ENCODE measurements at regions not wholly inside any gene's neighbourhood (a gene's known extent, or its start where the extent isn't known, plus 50 kb on each side); places are given as distances from the start of the nearest gene placed in this dataset.

- H3K9me3 ChIP-seq (ENCODE audit: control insufficient read depth, insufficient read depth, low read length) = no peaks in the 10 kb centered on the region
- no peaks in the 10 kb centered on the region for H3K36me3 ChIP-seq (ENCODE audit: control insufficient read depth, insufficient read depth, low read length)
- H3K4me3 ChIP-seq (ENCODE audit: low read depth, low read length) = no peak overlapping the region
- DNase-seq (ENCODE audit: low read depth in 4 of 6, low spot score in 6 of 6) = peak in 1 of 6 donors; percentile 26
- WGBS (ENCODE audit: insufficient coverage) = 100% methylated on average over 2 of the region's 5 CpGs
- no peaks in the 10 kb centered on the region for H3K27me3 ChIP-seq (ENCODE audit: control insufficient read depth, insufficient read depth, low read length)
- H3K4me1 ChIP-seq (ENCODE audit: control insufficient read depth, insufficient read depth, low read length) = no peaks in the 10 kb centered on the region
- H3K27ac ChIP-seq (ENCODE audit: low read depth, low read length) = no peak overlapping the region
Observed at GRCh38 chr20:48070991-48071652, 285.8 kb upstream of the SULF2 start.

GRCh38 chr20:48069596-48069995, 284.3 kb upstream of the SULF2 start:
- Histone ChIP-seq H3K27me3 (ENCODE audit: control insufficient read depth, insufficient read depth, low read length) (no peaks in the 10 kb centered on the region), H3K9me3 (ENCODE audit: control insufficient read depth, insufficient read depth, low read length) (no peaks in the 10 kb centered on the region), H3K36me3 (ENCODE audit: control insufficient read depth, insufficient read depth, low read length) (no peaks in the 10 kb centered on the region), H3K4me1 (ENCODE audit: control insufficient read depth, insufficient read depth, low read length) (no peaks in the 10 kb centered on the region), H3K4me3 (ENCODE audit: low read depth, low read length) (no peak overlapping the region), H3K27ac (ENCODE audit: low read depth, low read length) (no peak overlapping the region)
- DNase-seq (ENCODE audit: low read depth in 4 of 6, low spot score in 6 of 6) = no peak
- WGBS (ENCODE audit: insufficient coverage) = 59% methylated on average over 3 of the region's 3 CpGs

- H3K27ac ChIP-seq (ENCODE audit: low read depth, low read length) = no peak overlapping the region
- WGBS (ENCODE audit: insufficient coverage) = 100% methylated on average over 3 of the region's 3 CpGs
- no peak overlapping the region for H3K4me3 ChIP-seq (ENCODE audit: low read depth, low read length)
- H3K4me1 ChIP-seq (ENCODE audit: control insufficient read depth, insufficient read depth, low read length) = no peaks in the 10 kb centered on the region
- no peaks in the 10 kb centered on the region for H3K36me3 ChIP-seq (ENCODE audit: control insufficient read depth, insufficient read depth, low read length)
- no peak for DNase-seq (ENCODE audit: low read depth in 4 of 6, low spot score in 6 of 6)
- no peaks in the 10 kb centered on the region for H3K9me3 ChIP-seq (ENCODE audit: control insufficient read depth, insufficient read depth, low read length)
- H3K27me3 ChIP-seq (ENCODE audit: control insufficient read depth, insufficient read depth, low read length) = no peaks in the 10 kb centered on the region
Observed at GRCh38 chr20:48066851-48067250, 281.6 kb upstream of the SULF2 start.

- no peaks in the 10 kb centered on the region for H3K27me3 ChIP-seq (ENCODE audit: control insufficient read depth, insufficient read depth, low read length)
- no peaks in the 10 kb centered on the region for H3K36me3 ChIP-seq (ENCODE audit: control insufficient read depth, insufficient read depth, low read length)
- H3K4me1 ChIP-seq (ENCODE audit: control insufficient read depth, insufficient read depth, low read length) = no peaks in the 10 kb centered on the region
- no peak overlapping the region for H3K27ac ChIP-seq (ENCODE audit: low read depth, low read length)
- H3K4me3 ChIP-seq (ENCODE audit: low read depth, low read length) = no peak overlapping the region
- 92% methylated on average over 7 of the region's 13 CpGs for WGBS (ENCODE audit: insufficient coverage)
- H3K9me3 ChIP-seq (ENCODE audit: control insufficient read depth, insufficient read depth, low read length) = no peaks in the 10 kb centered on the region
- DNase-seq (ENCODE audit: low read depth in 4 of 6, low spot score in 6 of 6) = no peak
Observed at GRCh38 chr20:48066246-48066645, 281.0 kb upstream of the SULF2 start.

- Histone ChIP-seq H3K4me1 (ENCODE audit: control insufficient read depth, insufficient read depth, low read length) (no peaks in the 10 kb centered on the region), H3K9me3 (ENCODE audit: control insufficient read depth, insufficient read depth, low read length) (no peaks in the 10 kb centered on the region), H3K4me3 (ENCODE audit: low read depth, low read length) (no peak overlapping the region), H3K27me3 (ENCODE audit: control insufficient read depth, insufficient read depth, low read length) (no peaks in the 10 kb centered on the region), H3K27ac (ENCODE audit: low read depth, low read length) (no peak overlapping the region), H3K36me3 (ENCODE audit: control insufficient read depth, insufficient read depth, low read length) (no peaks in the 10 kb centered on the region)
- DNase-seq (ENCODE audit: low read depth in 4 of 6, low spot score in 6 of 6) = no peak
- WGBS (ENCODE audit: insufficient coverage) = no CpG with 5 or more reads among the region's 1 CpG
Observed at GRCh38 chr20:48065833-48066232, 280.6 kb upstream of the SULF2 start.

GRCh38 chr20:48064929-48065328, 279.6 kb upstream of the SULF2 start:
- H3K9me3 ChIP-seq (ENCODE audit: control insufficient read depth, insufficient read depth, low read length) = no peaks in the 10 kb centered on the region
- no peaks in the 10 kb centered on the region for H3K36me3 ChIP-seq (ENCODE audit: control insufficient read depth, insufficient read depth, low read length)
- H3K27ac ChIP-seq (ENCODE audit: low read depth, low read length) = no peak overlapping the region
- no peak overlapping the region for H3K4me3 ChIP-seq (ENCODE audit: low read depth, low read length)
- WGBS (ENCODE audit: insufficient coverage) = no CpG with 5 or more reads among the region's 4 CpGs
- no peaks in the 10 kb centered on the region for H3K27me3 ChIP-seq (ENCODE audit: control insufficient read depth, insufficient read depth, low read length)
- H3K4me1 ChIP-seq (ENCODE audit: control insufficient read depth, insufficient read depth, low read length) = no peaks in the 10 kb centered on the region
- DNase-seq (ENCODE audit: low read depth in 4 of 6, low spot score in 6 of 6) = no peak

GRCh38 chr20:48060841-48061720, 275.8 kb upstream of the SULF2 start:
- Histone ChIP-seq H3K36me3 (ENCODE audit: control insufficient read depth, insufficient read depth, low read length) (no peaks in the 10 kb centered on the region), H3K27me3 (ENCODE audit: control insufficient read depth, insufficient read depth, low read length) (no peaks in the 10 kb centered on the region), H3K4me3 (ENCODE audit: low read depth, low read length) (no peak overlapping the region), H3K4me1 (ENCODE audit: control insufficient read depth, insufficient read depth, low read length) (no peaks in the 10 kb centered on the region), H3K27ac (ENCODE audit: low read depth, low read length) (no peak overlapping the region), H3K9me3 (ENCODE audit: control insufficient read depth, insufficient read depth, low read length) (no peaks in the 10 kb centered on the region)
- peak in 1 of 6 donors; percentile 76 for DNase-seq (ENCODE audit: low read depth in 4 of 6, low spot score in 6 of 6)
- 72% methylated on average over 13 of the region's 16 CpGs for WGBS (ENCODE audit: insufficient coverage)

GRCh38 chr20:48058611-48059559, 273.6 kb upstream of the SULF2 start:
- 95% methylated on average over 29 of the region's 31 CpGs for WGBS (ENCODE audit: insufficient coverage)
- DNase-seq (ENCODE audit: low read depth in 4 of 6, low spot score in 6 of 6) = no peak
- Histone ChIP-seq H3K9me3 (ENCODE audit: control insufficient read depth, insufficient read depth, low read length) (no peaks in the 10 kb centered on the region), H3K27ac (ENCODE audit: low read depth, low read length) (no peak overlapping the region), H3K4me1 (ENCODE audit: control insufficient read depth, insufficient read depth, low read length) (no peaks in the 10 kb centered on the region), H3K4me3 (ENCODE audit: low read depth, low read length) (no peak overlapping the region), H3K27me3 (ENCODE audit: control insufficient read depth, insufficient read depth, low read length) (no peaks in the 10 kb centered on the region), H3K36me3 (ENCODE audit: control insufficient read depth, insufficient read depth, low read length) (no peaks in the 10 kb centered on the region)

- no peak for DNase-seq (ENCODE audit: low read depth in 4 of 6, low spot score in 6 of 6)
- 80% methylated on average over 1 of the region's 1 CpG for WGBS (ENCODE audit: insufficient coverage)
- Histone ChIP-seq H3K27ac (ENCODE audit: low read depth, low read length) (no peak overlapping the region), H3K4me1 (ENCODE audit: control insufficient read depth, insufficient read depth, low read length) (no peaks in the 10 kb centered on the region), H3K4me3 (ENCODE audit: low read depth, low read length) (no peak overlapping the region), H3K27me3 (ENCODE audit: control insufficient read depth, insufficient read depth, low read length) (no peaks in the 10 kb centered on the region), H3K36me3 (ENCODE audit: control insufficient read depth, insufficient read depth, low read length) (no peaks in the 10 kb centered on the region), H3K9me3 (ENCODE audit: control insufficient read depth, insufficient read depth, low read length) (no peaks in the 10 kb centered on the region)
Observed at GRCh38 chr20:48057739-48058138, 272.5 kb upstream of the SULF2 start.

All from spinal cord (tissue), 9 donors.